A673 (cell line): ENCODE measurements at regions not wholly inside any gene's neighbourhood (a gene's known extent, or its start where the extent isn't known, plus 50 kb on each side); places are given as distances from the start of the nearest gene placed in this dataset.

ENCODE experiments used
- BruUV-seq: library from RNA; stranded (reverse); fragments of 400-500 nt; replicated peaks from 2 replicates; lab custom pipeline; 2021; lab: Mats Ljungman, UMichigan
- CTCF ChIA-PET: fragments of 300-600 bp; sonication (Branson Sonifier 250); formaldehyde crosslinking; loops from one replicate; lab custom pipeline; 2022; ENCODE audit warnings: antibody characterized with exemption; lab: Charles Lee
- POLR2A ChIA-PET: fragments of 300-600 bp; sonication (Branson Sonifier 250); formaldehyde crosslinking; loops from one replicate; lab custom pipeline; 2022; ENCODE audit warnings: antibody characterized with exemption; ENCODE audit not compliant: low non-redundant PET; lab: Charles Lee
- DNase-seq: peaks from one replicate; pipeline ENCODE4 v3.0.0-alpha.2; 2015; ENCODE audit warnings: low spot score
- H3K27ac ChIP-seq: fragments of 200-600 bp; sonication (generic); 2 replicates; pipeline ENCODE4 v1.5.1; 2016; ENCODE audit warnings: mixed run types, low read depth, mild to moderate bottlenecking, mixed read lengths, antibody characterized with exemption, low read length; ENCODE audit not compliant: poor library complexity, severe bottlenecking
- H3K27me3 ChIP-seq: fragments of 200-600 bp; sonication (generic); replicated peaks from 2 replicates; pipeline ENCODE4 v1.6.1; 2017; ENCODE audit warnings: mixed run types, low read depth, mild to moderate bottlenecking, mixed read lengths, antibody characterized with exemption, low read length; ENCODE audit not compliant: insufficient read depth, poor library complexity
- H3K36me3 ChIP-seq: fragments of 200-600 bp; sonication (generic); 2 replicates; pipeline ENCODE4 v1.6.1; 2016; ENCODE audit warnings: mixed run types, mild to moderate bottlenecking, mixed read lengths, antibody characterized with exemption, low read length; ENCODE audit not compliant: insufficient read depth, poor library complexity, severe bottlenecking
- H3K4me1 ChIP-seq: fragments of 200-600 bp; sonication (generic); 2 replicates; pipeline ENCODE4 v1.6.1; 2017; ENCODE audit warnings: mixed run types, mild to moderate bottlenecking, mixed read lengths, antibody characterized with exemption, low read length; ENCODE audit not compliant: insufficient read depth, poor library complexity, severe bottlenecking
- H3K4me3 ChIP-seq: fragments of 200-600 bp; sonication (generic); 2 replicates; pipeline ENCODE4 v1.5.1; 2016; ENCODE audit warnings: low read depth, mixed run types, mild to moderate bottlenecking, mixed read lengths, low read length; ENCODE audit not compliant: poor library complexity, severe bottlenecking
- H3K9me3 ChIP-seq: fragments of 200-600 bp; sonication (generic); 2 replicates; pipeline ENCODE4 v1.6.1; 2016; ENCODE audit warnings: mixed run types, low read depth, mild to moderate bottlenecking, mixed read lengths, antibody characterized with exemption, low read length; ENCODE audit not compliant: poor library complexity, severe bottlenecking
- CTCF ChIP-seq: fragments of 300-800, 200-600 bp; sonication (generic); conservative IDR thresholded peaks from 2 replicates; pipeline ENCODE4 v1.5.1; 2017; ENCODE audit warnings: low read depth, mild to moderate bottlenecking, antibody characterized with exemption, low read length, moderate library complexity, mixed read lengths
- EZH2 ChIP-seq: fragments of 200-600 bp; sonication (generic); IDR thresholded peaks from 2 replicates; pipeline ENCODE4 v1.6.1; 2017; ENCODE audit warnings: borderline replicate concordance, low read depth, mild to moderate bottlenecking, mixed read lengths, antibody characterized with exemption, low read length; ENCODE audit not compliant: poor library complexity, severe bottlenecking
- intact Hi-C: fragments of 100-400 bp; cut with micrococcal nuclease; formaldehyde crosslinking; loops from one replicate; pipeline ENCODE4 v1.10.0; 2022; ENCODE audit not compliant: unreplicated experiment

GRCh38 chr1:224513383-224513782, 78.8 kb upstream of the WDR26 start:
- no peaks in the 10 kb centered on the region for H3K9me3 ChIP-seq
- ChIA-PET CTCF (interaction anchor here (0.5 to 1.4 kb wide), 5 partner anchors 13 to 409 kb away, joined by 3 to 5 read pairs (median 4); no protein-coding TSS in a partner anchor), POLR2A (no interaction called here)
- BruUV-seq = no TSS peak
- intact Hi-C loops = loop anchor here (1.0 kb wide), 1 partner anchor 340 kb away; no protein-coding TSS in a partner anchor
- no peaks in the 10 kb centered on the region for H3K36me3 ChIP-seq
- no peak for DNase-seq
- H3K27me3 ChIP-seq = no peaks in the 10 kb centered on the region
- H3K4me3 ChIP-seq = no peak overlapping the region
- TF ChIP-seq EZH2 (no peak), CTCF (no peak)
- H3K27ac ChIP-seq = no peak overlapping the region
- H3K4me1 ChIP-seq = no peaks in the 10 kb centered on the region

GRCh38 chr1:224513787-224514209, 79.2 kb upstream of the WDR26 start:
- Histone ChIP-seq H3K9me3 (no peaks in the 10 kb centered on the region), H3K4me1 (no peaks in the 10 kb centered on the region), H3K4me3 (no peak overlapping the region), H3K27me3 (no peaks in the 10 kb centered on the region), H3K27ac (no peak overlapping the region), H3K36me3 (no peaks in the 10 kb centered on the region)
- BruUV-seq = no TSS peak
- peak; percentile 95 for TF ChIP-seq CTCF
- no peak for TF ChIP-seq EZH2
- POLR2A ChIA-PET = no interaction called here
- CTCF ChIA-PET = interaction anchor here (1.4 kb wide), 1 partner anchor 337 kb away, joined by 4 read pairs; no protein-coding TSS in a partner anchor
- intact Hi-C loops = loop anchor here (1.0 to 2.0 kb wide), 2 partner anchors 340 to 409 kb away; no protein-coding TSS in a partner anchor
- peak; percentile 91 for DNase-seq

- intact Hi-C loops = loop anchor here (5.0 kb wide), 2 partner anchors 100 to 120 kb away; partner anchors contain the start of gene CNIH3
- Histone ChIP-seq H3K4me3 (no peak overlapping the region), H3K4me1 (peaks cover 3% of the 10 kb centered on the region), H3K27me3 (no peaks in the 10 kb centered on the region), H3K9me3 (no peaks in the 10 kb centered on the region), H3K27ac (no peak overlapping the region), H3K36me3 (no peaks in the 10 kb centered on the region)
- ChIA-PET CTCF (no interaction called here), POLR2A (no interaction called here)
- TF ChIP-seq CTCF (no peak), EZH2 (no peak)
- BruUV-seq = no TSS peak
- no peak for DNase-seq
These were observed 82.6 kb upstream of the WDR26 start for GRCh38 chr1:224517171-224517570.
